HEK293 (cell line): ENCODE measurements at regions not wholly inside any gene's neighbourhood (a gene's known extent, or its start where the extent isn't known, plus 50 kb on each side); places are given as distances from the start of the nearest gene placed in this dataset.

Experiments used
- MZF1 ChIP-seq: fragments of 450-650 bp; formaldehyde crosslinking; IDR thresholded peaks from 2 replicates; pipeline ENCODE4 v1.5.1; 2017; ENCODE audit warnings: missing biosample characterization, missing genetic modification characterization, borderline replicate concordance
- REST ChIP-seq: fragments of 450-650 bp; formaldehyde crosslinking; IDR thresholded peaks from 2 replicates; pipeline ENCODE4 v1.5.1; 2016; ENCODE audit warnings: missing biosample characterization, missing genetic modification characterization
- ZBTB26 ChIP-seq: fragments of 450-650 bp; formaldehyde crosslinking; optimal IDR thresholded peaks from 2 replicates; pipeline ENCODE3; 2016; ENCODE audit warnings: missing biosample characterization, mild to moderate bottlenecking, missing genetic modification characterization
- ZNF596 ChIP-seq: fragments of 450-650 bp; IDR thresholded peaks from 2 replicates; pipeline ENCODE4 v1.5.0; 2018; ENCODE audit warnings: missing biosample characterization, mild to moderate bottlenecking, missing genetic modification characterization, moderate library complexity
- ZNF830 ChIP-seq: fragments of 450-650 bp; IDR thresholded peaks from 2 replicates; pipeline ENCODE4 v1.5.0; 2018; ENCODE audit warnings: missing biosample characterization, missing genetic modification characterization, low read depth, mild to moderate bottlenecking, moderate library complexity
- TF ChIP-seq, protein P1 (sequence below): fragments of 450-650 bp; formaldehyde crosslinking; IDR thresholded peaks from 2 replicates; pipeline ENCODE4 v1.5.1; 2016; ENCODE audit warnings: missing biosample characterization, missing genetic modification characterization
- TF ChIP-seq, protein P2 (sequence below): fragments of 450-650 bp; formaldehyde crosslinking; IDR thresholded peaks from 2 replicates; pipeline ENCODE4 v1.5.1; 2016; ENCODE audit warnings: missing biosample characterization, missing genetic modification characterization

- TF ChIP-seq ZBTB26 (tag by site-specific recombination) (no peak), ZNF830 (no peak), REST (no peak), MZF1 (tag by site-specific recombination) (no peak), ZNF596 (tag by site-specific recombination) (no peak)
- TF ChIP-seq, protein P1, sequence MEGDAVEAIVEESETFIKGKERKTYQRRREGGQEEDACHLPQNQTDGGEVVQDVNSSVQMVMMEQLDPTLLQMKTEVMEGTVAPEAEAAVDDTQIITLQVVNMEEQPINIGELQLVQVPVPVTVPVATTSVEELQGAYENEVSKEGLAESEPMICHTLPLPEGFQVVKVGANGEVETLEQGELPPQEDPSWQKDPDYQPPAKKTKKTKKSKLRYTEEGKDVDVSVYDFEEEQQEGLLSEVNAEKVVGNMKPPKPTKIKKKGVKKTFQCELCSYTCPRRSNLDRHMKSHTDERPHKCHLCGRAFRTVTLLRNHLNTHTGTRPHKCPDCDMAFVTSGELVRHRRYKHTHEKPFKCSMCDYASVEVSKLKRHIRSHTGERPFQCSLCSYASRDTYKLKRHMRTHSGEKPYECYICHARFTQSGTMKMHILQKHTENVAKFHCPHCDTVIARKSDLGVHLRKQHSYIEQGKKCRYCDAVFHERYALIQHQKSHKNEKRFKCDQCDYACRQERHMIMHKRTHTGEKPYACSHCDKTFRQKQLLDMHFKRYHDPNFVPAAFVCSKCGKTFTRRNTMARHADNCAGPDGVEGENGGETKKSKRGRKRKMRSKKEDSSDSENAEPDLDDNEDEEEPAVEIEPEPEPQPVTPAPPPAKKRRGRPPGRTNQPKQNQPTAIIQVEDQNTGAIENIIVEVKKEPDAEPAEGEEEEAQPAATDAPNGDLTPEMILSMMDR (tag by site-specific recombination), result no peak
- TF ChIP-seq, protein P2, sequence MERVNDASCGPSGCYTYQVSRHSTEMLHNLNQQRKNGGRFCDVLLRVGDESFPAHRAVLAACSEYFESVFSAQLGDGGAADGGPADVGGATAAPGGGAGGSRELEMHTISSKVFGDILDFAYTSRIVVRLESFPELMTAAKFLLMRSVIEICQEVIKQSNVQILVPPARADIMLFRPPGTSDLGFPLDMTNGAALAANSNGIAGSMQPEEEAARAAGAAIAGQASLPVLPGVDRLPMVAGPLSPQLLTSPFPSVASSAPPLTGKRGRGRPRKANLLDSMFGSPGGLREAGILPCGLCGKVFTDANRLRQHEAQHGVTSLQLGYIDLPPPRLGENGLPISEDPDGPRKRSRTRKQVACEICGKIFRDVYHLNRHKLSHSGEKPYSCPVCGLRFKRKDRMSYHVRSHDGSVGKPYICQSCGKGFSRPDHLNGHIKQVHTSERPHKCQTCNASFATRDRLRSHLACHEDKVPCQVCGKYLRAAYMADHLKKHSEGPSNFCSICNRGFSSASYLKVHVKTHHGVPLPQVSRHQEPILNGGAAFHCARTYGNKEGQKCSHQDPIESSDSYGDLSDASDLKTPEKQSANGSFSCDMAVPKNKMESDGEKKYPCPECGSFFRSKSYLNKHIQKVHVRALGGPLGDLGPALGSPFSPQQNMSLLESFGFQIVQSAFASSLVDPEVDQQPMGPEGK, result no peak
Measured at GRCh38 chr11:72524711-72525110, 90.4 kb upstream of the CLPB start.
